C4-2B (cell line): ENCODE measurements at regions not wholly inside any gene's neighbourhood (a gene's known extent, or its start where the extent isn't known, plus 50 kb on each side); places are given as distances from the start of the nearest gene placed in this dataset.

ENCODE experiments used
- CTCF ChIP-seq: fragments of 450-650 bp; conservative IDR thresholded peaks from 2 replicates; pipeline ENCODE4 v1.5.1; 2017; ENCODE audit warnings: mild to moderate bottlenecking
- ZFX ChIP-seq: fragments of 450-650 bp; IDR thresholded peaks from 2 replicates; pipeline ENCODE4 v1.6.1; 2017

GRCh38 chr11:129747071-129747470, 68.6 kb upstream of the TMEM45B start:
- TF ChIP-seq CTCF: no peak
- no peak for TF ChIP-seq ZFX
